GM19239 (cell line): ENCODE measurements at regions not wholly inside any gene's neighbourhood (a gene's known extent, or its start where the extent isn't known, plus 50 kb on each side); places are given as distances from the start of the nearest gene placed in this dataset.

ENCODE experiments used
- DNase-seq: peaks from one replicate; pipeline ENCODE4 v3.0.0; 2011; ENCODE audit warnings: low spot score; ENCODE audit not compliant: insufficient read length
- FAIRE-seq: peaks from 2 replicates; lab custom pipeline; 2011; peaks lifted over from hg19 to GRCh38; lab: Jason Lieb, UNC

GRCh38 chr12:111066744-111067437 lies 146.5 kb upstream of the MYL2 start:
- no peak for DNase-seq
- FAIRE-seq, result no peak

- DNase-seq (no peak), FAIRE-seq (no peak)
Observed at GRCh38 chr12:111064982-111065381, 144.6 kb upstream of the MYL2 start.

GRCh38 chr12:111064154-111064553 lies 143.8 kb upstream of the MYL2 start:
- FAIRE-seq, result no peak
- no peak for DNase-seq

- FAIRE-seq (no peak), DNase-seq (no peak)
Observed at GRCh38 chr12:111063295-111064026, 143.1 kb upstream of the MYL2 start.

- FAIRE-seq, result no peak
Observed at GRCh38 chr12:111057701-111058425, 137.5 kb upstream of the MYL2 start.

GRCh38 chr12:111056618-111057521 lies 136.5 kb upstream of the MYL2 start:
- DNase-seq (peak; percentile 48), FAIRE-seq (peak; percentile 81)

More at GRCh38 chr12:111057701-111058425, 137.5 kb upstream of the MYL2 start:
- no peak for DNase-seq

DNA sequence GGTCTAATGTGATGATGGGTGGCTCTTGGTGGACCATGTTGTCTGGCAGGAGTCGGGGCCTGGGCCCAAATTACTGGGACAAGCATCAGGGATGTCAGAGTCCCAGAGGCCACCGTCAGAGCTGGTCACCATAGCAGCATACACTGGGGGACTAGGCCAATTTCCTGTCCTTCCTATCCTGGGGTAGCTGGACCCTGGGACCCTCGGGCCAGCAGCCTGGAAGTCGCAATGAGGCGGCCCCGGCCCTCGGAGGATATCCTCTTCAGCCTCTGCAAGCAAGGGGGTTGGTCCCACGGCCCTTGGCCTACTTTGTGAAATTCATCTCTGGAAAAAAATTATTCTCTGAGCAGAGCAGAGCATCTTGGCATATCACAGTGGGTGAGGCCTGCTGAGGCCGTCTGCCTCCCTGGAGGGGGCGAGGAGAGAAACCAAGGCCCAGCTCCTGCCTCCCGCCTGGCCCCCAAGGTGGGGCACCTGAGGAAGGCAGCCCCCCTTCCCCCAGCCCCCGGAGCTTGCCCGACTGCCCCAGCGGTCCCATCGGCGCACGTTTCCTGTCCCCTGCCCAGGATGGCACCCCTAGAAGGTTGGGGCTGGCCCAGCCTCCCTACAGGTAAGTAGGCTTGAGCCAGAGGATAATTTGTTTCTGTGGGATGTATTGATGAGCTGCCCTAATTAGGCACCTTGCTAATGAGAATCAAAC lies 135.0 kb upstream of the MYL2 start:
- FAIRE-seq (no peak), DNase-seq (no peak)

DNA sequence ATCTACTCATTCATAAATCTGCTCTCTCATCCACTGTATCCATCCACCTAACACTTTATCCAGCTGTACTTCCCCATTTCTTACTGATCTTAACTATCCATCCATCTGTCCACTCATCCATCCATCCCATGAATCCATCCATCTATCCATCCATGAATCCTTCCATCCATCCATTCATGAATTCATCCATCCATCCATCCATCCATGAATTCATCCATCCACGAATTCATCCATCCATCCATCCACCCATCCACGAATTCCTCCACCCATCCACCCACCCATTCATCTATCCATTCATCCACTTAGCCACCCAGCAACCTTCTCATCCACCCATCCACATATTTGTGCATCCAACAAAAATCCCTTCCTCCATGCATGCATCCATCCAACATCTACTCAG lies 128.6 kb upstream of the MYL2 start:
- FAIRE-seq, result no peak
- no peak for DNase-seq

GRCh38 chr12:111046896-111047295 lies 126.5 kb upstream of the MYL2 start:
- FAIRE-seq (no peak), DNase-seq (no peak)

GRCh38 chr12:111045941-111046340 lies 125.6 kb upstream of the MYL2 start:
- DNase-seq, result no peak
- FAIRE-seq, result no peak

DNA sequence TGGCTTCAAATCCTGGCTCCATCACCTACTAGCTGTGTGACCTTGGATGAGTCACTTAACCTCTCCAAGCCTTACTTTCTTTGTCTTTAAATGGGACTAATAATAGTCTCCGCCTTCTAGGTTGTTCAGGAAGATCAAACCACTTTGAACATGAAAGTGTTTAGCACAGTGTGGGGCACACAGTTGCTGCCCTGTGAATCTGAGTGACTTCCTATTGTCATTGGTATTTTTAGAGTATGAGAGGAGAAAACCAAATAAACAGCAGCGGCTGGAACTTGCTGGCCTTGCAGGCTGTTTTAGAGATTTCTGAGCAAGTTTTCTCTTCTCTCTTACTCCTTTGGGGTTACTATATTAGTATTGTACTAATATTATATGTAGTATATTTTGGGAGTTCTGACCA lies 120.7 kb upstream of the MYL2 start:
- FAIRE-seq, result no peak

DNA sequence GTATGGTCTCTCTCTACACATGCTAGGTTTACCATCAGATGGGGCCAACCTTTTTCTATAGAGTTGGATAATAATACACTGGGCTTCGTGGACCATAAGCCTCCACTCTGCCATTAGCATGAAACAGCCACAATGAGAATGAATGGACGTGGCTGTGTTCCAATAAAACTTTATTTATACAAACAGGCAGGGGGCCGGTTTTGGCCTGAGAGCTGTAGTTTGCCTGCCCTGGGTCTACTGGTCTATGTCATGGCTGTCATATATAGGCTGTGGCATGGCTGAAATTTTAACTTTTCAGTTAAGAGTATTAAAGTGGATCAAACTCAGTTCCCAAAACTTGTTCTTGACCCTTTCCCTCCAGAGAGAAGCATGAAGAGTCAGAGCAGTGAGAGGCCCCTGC lies 120.3 kb upstream of the MYL2 start:
- FAIRE-seq (no peak), DNase-seq (no peak)

More for the DNA sequence above, 120.7 kb upstream of the MYL2 start:
- no peak for DNase-seq

DNA sequence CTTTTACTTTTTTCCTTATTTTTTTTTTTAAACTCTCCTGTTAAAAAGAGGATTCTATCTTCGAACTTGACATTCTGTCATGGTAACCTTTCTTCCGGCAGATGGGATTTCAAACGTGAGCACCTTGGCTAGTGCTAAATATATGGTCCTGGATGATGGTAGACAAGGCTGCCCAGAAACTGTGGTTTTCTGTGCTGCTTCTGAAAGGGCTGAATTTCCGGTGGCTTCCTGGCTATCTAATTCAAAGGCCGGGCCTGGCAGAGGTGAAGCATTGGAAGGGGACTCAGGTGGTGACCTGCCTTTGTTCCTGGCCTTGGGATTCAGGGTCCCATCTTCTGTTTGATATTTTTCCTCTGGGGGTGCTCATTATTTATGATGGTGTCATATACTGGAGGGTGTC lies 118.6 kb upstream of the MYL2 start:
- DNase-seq, result no peak
- FAIRE-seq, result no peak

DNA sequence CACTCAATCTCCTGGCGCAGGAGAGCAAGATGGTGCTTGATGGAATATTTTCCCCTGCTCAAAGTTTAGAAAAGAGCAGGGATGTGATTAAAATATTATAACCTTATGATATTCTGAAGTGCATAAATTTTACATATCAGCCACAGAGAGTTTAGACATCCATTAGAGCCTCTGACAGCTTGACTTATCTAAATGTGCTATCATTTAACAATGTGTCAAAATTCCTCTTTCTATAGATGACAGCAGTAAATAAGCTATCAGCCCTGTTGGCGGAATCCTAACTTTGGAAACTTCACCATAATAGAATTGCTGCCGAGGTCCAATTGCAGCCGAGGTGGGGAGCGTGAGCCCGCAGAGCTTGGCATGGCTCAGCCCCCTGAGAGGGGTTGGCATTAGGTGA lies 117.7 kb upstream of the MYL2 start:
- FAIRE-seq (no peak), DNase-seq (no peak)

DNA sequence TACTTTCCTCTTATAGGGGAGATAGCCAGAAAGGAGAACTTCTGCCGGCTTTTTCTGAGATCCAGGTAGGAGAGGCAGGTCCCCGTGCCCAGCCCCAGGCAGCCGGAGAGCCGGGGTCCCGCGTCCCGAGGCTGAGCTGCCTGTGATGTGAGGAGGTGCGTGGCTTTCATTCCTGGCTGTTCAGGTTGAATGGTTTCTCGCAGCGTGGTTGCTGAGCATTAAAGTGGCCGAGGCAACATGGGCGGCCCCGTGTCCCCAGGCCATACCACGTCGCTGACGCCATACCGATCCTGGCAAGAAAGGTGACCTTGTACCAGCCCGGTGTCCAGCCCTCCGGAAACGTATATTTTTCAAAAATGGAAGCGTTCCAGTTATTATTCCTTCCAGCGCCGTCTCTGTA lies 116.7 kb upstream of the MYL2 start:
- no peak for DNase-seq
- FAIRE-seq, result no peak

DNA sequence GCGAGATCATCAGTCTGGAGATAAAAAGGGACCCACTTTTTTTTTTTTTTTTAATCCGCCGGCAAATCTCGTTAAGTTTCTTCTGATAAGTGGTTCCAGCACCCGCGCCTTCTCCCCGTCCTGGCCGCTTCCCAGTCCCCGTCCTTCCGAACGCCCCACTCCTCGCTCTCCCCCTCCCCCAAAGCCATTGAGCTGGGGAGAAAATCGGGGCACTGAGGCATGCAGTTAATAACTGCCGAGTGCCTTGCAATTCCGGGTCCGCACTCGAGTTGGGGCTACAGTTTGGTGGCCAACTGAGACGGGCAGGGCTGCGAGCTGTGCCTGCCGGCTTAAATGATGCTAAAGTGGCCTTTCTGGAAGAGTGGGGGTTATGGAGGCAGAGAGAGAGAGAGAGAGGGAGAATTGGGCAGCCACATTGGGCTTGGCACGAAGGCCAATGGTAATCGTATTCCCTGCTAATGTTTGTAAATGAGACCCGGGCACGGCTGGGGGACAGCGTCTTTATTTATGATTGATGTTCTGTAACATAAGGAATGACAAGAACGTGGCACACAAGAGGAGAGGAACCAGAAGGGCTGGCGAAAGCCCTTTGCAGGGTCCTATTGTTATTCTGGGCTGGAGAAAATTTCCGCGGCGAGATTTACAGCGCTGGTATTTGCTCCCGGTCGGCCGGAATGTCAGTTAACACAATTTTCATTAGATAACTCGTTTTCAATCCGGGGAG lies 115.4 kb upstream of the MYL2 start:
- no peak for FAIRE-seq
- DNase-seq, result no peak

DNA sequence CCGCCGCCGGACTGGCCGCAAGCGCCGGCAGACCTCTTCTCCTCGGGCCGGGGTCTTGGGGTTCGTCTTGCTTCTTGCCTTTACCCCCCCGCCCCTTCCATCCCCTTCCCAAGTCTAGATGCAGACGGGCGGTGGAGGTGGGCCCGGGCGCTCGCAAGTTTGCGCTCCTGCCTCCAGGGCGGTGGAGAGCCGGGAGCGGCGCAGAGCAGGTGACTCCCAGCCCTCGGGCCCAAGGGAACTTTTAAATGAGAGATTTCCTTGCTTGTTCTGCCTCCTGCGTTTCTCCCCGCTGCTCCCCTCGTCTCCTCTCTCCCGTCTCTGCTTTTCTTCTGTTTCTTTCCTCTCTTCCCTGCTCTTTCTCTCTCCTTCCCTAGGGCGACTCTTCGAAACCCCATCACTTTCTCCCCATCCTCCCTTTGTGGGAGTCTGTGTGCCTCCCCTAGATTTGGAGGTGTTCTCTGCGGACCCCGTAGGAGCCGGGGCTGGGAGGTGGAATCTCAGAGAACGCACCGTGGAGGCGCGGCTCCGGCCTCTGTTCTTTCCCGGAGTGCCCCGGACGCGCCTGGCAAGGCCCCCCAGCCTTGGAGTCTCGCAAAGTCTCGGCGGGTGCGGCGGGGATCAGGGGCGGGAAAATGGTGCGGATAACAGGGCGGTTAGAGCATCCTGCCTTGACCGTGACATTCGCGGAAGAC lies 114.7 kb upstream of the MYL2 start:
- DNase-seq, result no peak

GRCh38 chr12:111034083-111034885 lies 113.9 kb upstream of the MYL2 start, which contains the start of gene CUX2:
Gene CUX2 (plus strand): TSS chr12:111034165.
- FAIRE-seq (no peak), DNase-seq (no peak)

More for the DNA sequence above, 114.7 kb upstream of the MYL2 start:
- no peak for FAIRE-seq
